Fibroblast of villous mesenchyme (primary cell): ENCODE measurements at regions not wholly inside any gene's neighbourhood (a gene's known extent, or its start where the extent isn't known, plus 50 kb on each side); places are given as distances from the start of the nearest gene placed in this dataset.

ENCODE experiments used
- DNase-seq: peaks from one replicate; pipeline ENCODE4 v3.0.0-alpha.2; 2010; ENCODE audit warnings: low read depth
- H3K4me3 ChIP-seq: 2 replicates; pipeline ENCODE4 v1.5.1; 2011; ENCODE audit warnings: low read depth, mild to moderate bottlenecking, low read length
- CTCF ChIP-seq: IDR thresholded peaks from 2 replicates; pipeline ENCODE4 v1.5.1; 2012; ENCODE audit warnings: low read depth, mild to moderate bottlenecking, low read length; ENCODE audit not compliant: insufficient read depth

- TF ChIP-seq CTCF: no peak
- H3K4me3 ChIP-seq: no peak overlapping the region
- no peak for DNase-seq
Observed at GRCh38 chr1:219391297-219391696, 217.6 kb downstream of the LYPLAL1 start.

GRCh38 chr1:219387211-219387610 is 213.5 kb downstream of the LYPLAL1 start:
- no peak for TF ChIP-seq CTCF
- no peak for DNase-seq

GRCh38 chr1:219385787-219386427 is 212.2 kb downstream of the LYPLAL1 start:
- DNase-seq: peak; percentile 56
- TF ChIP-seq CTCF: peak; percentile 88
- H3K4me3 ChIP-seq: no peak overlapping the region

More at GRCh38 chr1:219387211-219387610, 213.5 kb downstream of the LYPLAL1 start:
- H3K4me3 ChIP-seq: no peak overlapping the region

GRCh38 chr1:219383281-219383680 is 209.6 kb downstream of the LYPLAL1 start:
- no peak overlapping the region for H3K4me3 ChIP-seq
- TF ChIP-seq CTCF: no peak
- no peak for DNase-seq

- DNase-seq: no peak
- TF ChIP-seq CTCF: no peak
- no peak overlapping the region for H3K4me3 ChIP-seq
Observed at GRCh38 chr1:219381396-219381795, 207.7 kb downstream of the LYPLAL1 start.

- H3K4me3 ChIP-seq: no peak overlapping the region
- no peak for TF ChIP-seq CTCF
- DNase-seq: no peak
Observed at GRCh38 chr1:219380463-219380862, 206.8 kb downstream of the LYPLAL1 start.

GRCh38 chr1:219379691-219380090 is 206.0 kb downstream of the LYPLAL1 start:
- no peak overlapping the region for H3K4me3 ChIP-seq
- no peak for DNase-seq
- TF ChIP-seq CTCF: no peak
